ENCODE measurements at regions not wholly inside any gene's neighbourhood (a gene's known extent, or its start where the extent isn't known, plus 50 kb on each side); places are given as distances from the start of the nearest gene placed in this dataset.
"Not testable (repeated sequence)": the region's sequence is repeated elsewhere in the genome, so short reads cannot be mapped to it uniquely, and the experiment has no call there.

DNA sequence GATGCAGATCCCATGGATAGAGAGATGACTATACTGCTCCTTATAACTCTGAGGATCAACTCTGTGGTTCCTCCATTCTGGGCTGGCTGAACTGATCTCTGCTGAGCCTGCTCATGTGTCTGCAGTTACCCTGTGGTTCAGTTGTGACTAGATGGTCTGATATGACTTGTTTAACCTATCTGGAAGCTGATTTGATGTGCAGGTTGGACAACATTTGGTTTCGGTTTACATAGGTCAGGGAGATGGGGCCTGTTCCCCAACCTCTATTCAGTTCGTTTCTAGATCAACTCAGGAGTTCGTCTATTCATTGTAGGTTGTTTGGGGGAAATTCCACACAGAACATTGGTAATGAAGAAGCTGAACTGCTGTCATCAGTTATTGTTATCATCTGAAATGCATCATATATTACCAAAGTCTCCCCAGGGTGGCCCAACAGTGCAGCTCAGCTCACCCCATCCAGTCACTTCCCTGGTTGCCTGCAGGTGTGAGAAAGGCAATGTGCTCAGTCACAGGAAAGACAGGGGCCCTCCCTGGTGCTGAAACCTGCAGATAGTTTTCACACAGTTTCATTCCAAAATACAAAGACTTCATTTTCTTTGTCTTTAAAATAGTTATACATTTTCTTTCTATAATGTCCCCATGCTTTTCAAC is 415.0 kb downstream of the RPIA start:
- not testable (repeated sequence) for TF ChIP-seq POLR2A (IDR thresholded peaks at IDR 0.05; ENCODE audit: low read length); GATA1 (IDR thresholded peaks at IDR 0.05; ENCODE audit: low read depth, low read length)
